ENCODE measurements at regions not wholly inside any gene's neighbourhood (a gene's known extent, or its start where the extent isn't known, plus 50 kb on each side); places are given as distances from the start of the nearest gene placed in this dataset.

GRCh38 chr1:5331101-5331500 is 661.1 kb downstream of the NPHP4 start:
- H3K79me2 ChIP-seq (replicated peaks; ENCODE audit: insufficient read depth, low read length), result no peaks in the 10 kb centered on the region
- no peaks in the 10 kb centered on the region for H3K36me3 ChIP-seq (ENCODE audit: insufficient read depth, low read length)
- H3K27ac ChIP-seq (ENCODE audit: low read length), result no peak overlapping the region
- H3K4me3 ChIP-seq (ENCODE audit: low read length), result no peak overlapping the region
- H2AFZ ChIP-seq (ENCODE audit: low read depth, low read length), result no peak overlapping the region
- H3K4me2 ChIP-seq (ENCODE audit: low read length), result no peak overlapping the region
- no peaks in the 10 kb centered on the region for H3F3A ChIP-seq (ENCODE audit: insufficient read depth, low read length, poor library complexity, severe bottlenecking)
- H3K27me3 ChIP-seq (ENCODE audit: insufficient read depth, low read depth, low read length), result no peaks in the 10 kb centered on the region
- no peaks in the 10 kb centered on the region for H3K9me2 ChIP-seq (ENCODE audit: insufficient read depth, low read length)
- TF ChIP-seq SMC3 (conservative IDR thresholded peaks at IDR 0.05; ENCODE audit: poor library complexity), result no peak
- no peak for TF ChIP-seq MXI1 (conservative IDR thresholded peaks at IDR 0.05; ENCODE audit: poor library complexity, severe bottlenecking)
- no peak for TF ChIP-seq CTCF (IDR thresholded peaks at IDR 0.05; ENCODE audit: poor library complexity, severe bottlenecking)
- TF ChIP-seq, protein P1, sequence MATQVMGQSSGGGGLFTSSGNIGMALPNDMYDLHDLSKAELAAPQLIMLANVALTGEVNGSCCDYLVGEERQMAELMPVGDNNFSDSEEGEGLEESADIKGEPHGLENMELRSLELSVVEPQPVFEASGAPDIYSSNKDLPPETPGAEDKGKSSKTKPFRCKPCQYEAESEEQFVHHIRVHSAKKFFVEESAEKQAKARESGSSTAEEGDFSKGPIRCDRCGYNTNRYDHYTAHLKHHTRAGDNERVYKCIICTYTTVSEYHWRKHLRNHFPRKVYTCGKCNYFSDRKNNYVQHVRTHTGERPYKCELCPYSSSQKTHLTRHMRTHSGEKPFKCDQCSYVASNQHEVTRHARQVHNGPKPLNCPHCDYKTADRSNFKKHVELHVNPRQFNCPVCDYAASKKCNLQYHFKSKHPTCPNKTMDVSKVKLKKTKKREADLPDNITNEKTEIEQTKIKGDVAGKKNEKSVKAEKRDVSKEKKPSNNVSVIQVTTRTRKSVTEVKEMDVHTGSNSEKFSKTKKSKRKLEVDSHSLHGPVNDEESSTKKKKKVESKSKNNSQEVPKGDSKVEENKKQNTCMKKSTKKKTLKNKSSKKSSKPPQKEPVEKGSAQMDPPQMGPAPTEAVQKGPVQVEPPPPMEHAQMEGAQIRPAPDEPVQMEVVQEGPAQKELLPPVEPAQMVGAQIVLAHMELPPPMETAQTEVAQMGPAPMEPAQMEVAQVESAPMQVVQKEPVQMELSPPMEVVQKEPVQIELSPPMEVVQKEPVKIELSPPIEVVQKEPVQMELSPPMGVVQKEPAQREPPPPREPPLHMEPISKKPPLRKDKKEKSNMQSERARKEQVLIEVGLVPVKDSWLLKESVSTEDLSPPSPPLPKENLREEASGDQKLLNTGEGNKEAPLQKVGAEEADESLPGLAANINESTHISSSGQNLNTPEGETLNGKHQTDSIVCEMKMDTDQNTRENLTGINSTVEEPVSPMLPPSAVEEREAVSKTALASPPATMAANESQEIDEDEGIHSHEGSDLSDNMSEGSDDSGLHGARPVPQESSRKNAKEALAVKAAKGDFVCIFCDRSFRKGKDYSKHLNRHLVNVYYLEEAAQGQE (IDR thresholded peaks at IDR 0.05; ENCODE audit: borderline replicate concordance), result no peak
- TF ChIP-seq EP300 (conservative IDR thresholded peaks at IDR 0.05; ENCODE audit: poor library complexity, severe bottlenecking), result no peak
- no peak for TF ChIP-seq EZH2 (IDR thresholded peaks at IDR 0.05; ENCODE audit: borderline replicate concordance, insufficient read depth, low read length, poor library complexity, severe bottlenecking)
- TF ChIP-seq TAF1 (IDR thresholded peaks at IDR 0.05; ENCODE audit: low read depth), result no peak
- no peak for TF ChIP-seq RAD21 (conservative IDR thresholded peaks at IDR 0.05)
- TF ChIP-seq POLR2AphosphoS5 (IDR thresholded peaks at IDR 0.05), result no peak
- H3K9me3 ChIP-seq (ENCODE audit: low read length), result peaks cover 3% of the 10 kb centered on the region
- H3K9ac ChIP-seq (ENCODE audit: low read length), result no peak overlapping the region
- no peaks in the 10 kb centered on the region for H4K20me1 ChIP-seq (ENCODE audit: insufficient read depth)

DNA sequence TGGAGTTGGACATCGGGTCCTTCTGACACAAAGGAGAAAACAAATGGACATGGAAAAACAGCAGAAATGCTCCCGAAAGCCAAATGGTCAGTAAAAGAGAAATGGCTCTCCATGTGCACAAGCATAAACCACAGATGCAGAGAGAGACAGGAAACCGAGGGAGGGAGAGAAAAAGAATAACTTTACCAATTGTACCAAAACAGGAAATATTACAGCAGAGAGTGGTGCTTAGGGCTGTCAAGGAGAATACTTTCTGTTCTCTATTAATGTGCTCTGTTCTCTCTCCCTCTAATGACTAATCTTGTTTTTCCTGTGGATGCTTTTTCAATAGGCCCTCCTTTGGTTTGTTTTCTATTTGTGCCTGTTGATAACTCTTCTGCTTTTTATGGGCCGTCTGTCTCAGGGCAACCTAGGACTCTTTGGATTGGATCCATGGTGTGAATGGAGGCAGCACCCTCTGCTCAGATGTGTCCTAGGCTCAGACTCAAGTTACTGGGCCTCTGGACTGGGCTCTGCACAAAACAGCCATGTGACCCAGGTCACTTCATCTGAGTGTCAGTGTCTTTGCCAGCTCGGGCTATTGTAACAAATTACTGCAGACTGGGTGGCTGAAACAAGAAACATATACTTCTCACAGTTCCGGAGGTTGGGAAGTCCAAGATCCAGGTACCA is 663.0 kb downstream of the NPHP4 start:
- H2AFZ ChIP-seq (ENCODE audit: low read depth, low read length), result no peak overlapping the region
- no peaks in the 10 kb centered on the region for H3K79me2 ChIP-seq (replicated peaks; ENCODE audit: insufficient read depth, low read length)
- H3K4me3 ChIP-seq (ENCODE audit: low read length), result no peak overlapping the region
- H3K9ac ChIP-seq (ENCODE audit: low read length), result no peak overlapping the region
- no peak overlapping the region for H3K27ac ChIP-seq (ENCODE audit: low read length)
- H3K9me3 ChIP-seq (ENCODE audit: low read length), result peaks cover 3% of the 10 kb centered on the region
- TF ChIP-seq EZH2 (IDR thresholded peaks at IDR 0.05; ENCODE audit: borderline replicate concordance, insufficient read depth, low read length, poor library complexity, severe bottlenecking), result no peak
- no peak for TF ChIP-seq RAD21 (conservative IDR thresholded peaks at IDR 0.05)
- TF ChIP-seq CTCF (IDR thresholded peaks at IDR 0.05; ENCODE audit: poor library complexity, severe bottlenecking), result no peak
- TF ChIP-seq POLR2AphosphoS5 (IDR thresholded peaks at IDR 0.05), result no peak
- no peak for TF ChIP-seq TAF1 (IDR thresholded peaks at IDR 0.05; ENCODE audit: low read depth)
- no peak for TF ChIP-seq SMC3 (conservative IDR thresholded peaks at IDR 0.05; ENCODE audit: poor library complexity)
- TF ChIP-seq MXI1 (conservative IDR thresholded peaks at IDR 0.05; ENCODE audit: poor library complexity, severe bottlenecking), result no peak
- TF ChIP-seq EP300 (conservative IDR thresholded peaks at IDR 0.05; ENCODE audit: poor library complexity, severe bottlenecking), result no peak
- TF ChIP-seq, protein P1 (IDR thresholded peaks at IDR 0.05; ENCODE audit: borderline replicate concordance), result no peak
- H3K36me3 ChIP-seq (ENCODE audit: insufficient read depth, low read length), result no peaks in the 10 kb centered on the region
- H3K27me3 ChIP-seq (ENCODE audit: insufficient read depth, low read depth, low read length), result no peaks in the 10 kb centered on the region
- H3K4me2 ChIP-seq (ENCODE audit: low read length), result no peak overlapping the region
- no peaks in the 10 kb centered on the region for H3F3A ChIP-seq (ENCODE audit: insufficient read depth, low read length, poor library complexity, severe bottlenecking)
- H3K9me2 ChIP-seq (ENCODE audit: insufficient read depth, low read length), result no peaks in the 10 kb centered on the region
- no peaks in the 10 kb centered on the region for H4K20me1 ChIP-seq (ENCODE audit: insufficient read depth)
